Karpas-422 (cell line): ENCODE measurements at regions not wholly inside any gene's neighbourhood (a gene's known extent, or its start where the extent isn't known, plus 50 kb on each side); places are given as distances from the start of the nearest gene placed in this dataset.

Source experiments
- DNase-seq: peaks from one replicate; pipeline ENCODE4 v3.0.0-alpha.2; 2015
- H2AFZ ChIP-seq: fragments of 200-600 bp; sonication (generic); 2 replicates; pipeline ENCODE4 v1.6.1; 2014; ENCODE audit warnings: antibody characterized with exemption, low read length, mixed read lengths
- H3K27ac ChIP-seq: fragments of 200-600 bp; sonication (generic); 2 replicates; pipeline ENCODE4 v1.5.1; 2014; ENCODE audit warnings: mild to moderate bottlenecking, low read length, moderate library complexity
- H3K27me3 ChIP-seq: fragments of 200-600 bp; sonication (generic); 2 replicates; pipeline ENCODE4 v1.6.1; 2014; ENCODE audit warnings: low read length, mixed read lengths
- H3K36me3 ChIP-seq: fragments of 200-600 bp; sonication (generic); 2 replicates; pipeline ENCODE4 v1.6.1; 2014; ENCODE audit warnings: low read length, mixed read lengths; ENCODE audit not compliant: insufficient read depth
- H3K4me1 ChIP-seq: fragments of 200-600 bp; sonication (generic); 2 replicates; pipeline ENCODE4 v1.6.1; 2014; ENCODE audit warnings: mild to moderate bottlenecking, low read length, mixed read lengths
- H3K4me2 ChIP-seq: fragments of 200-600 bp; sonication (generic); 2 replicates; pipeline ENCODE4 v1.6.1; 2014; ENCODE audit warnings: low read length, low read depth, mild to moderate bottlenecking; ENCODE audit not compliant: poor library complexity, severe bottlenecking
- H3K4me3 ChIP-seq: fragments of 200-600 bp; sonication (generic); 2 replicates; pipeline ENCODE4 v1.5.1; 2014; ENCODE audit warnings: mild to moderate bottlenecking, antibody characterized with exemption, low read length, mixed read lengths
- H3K79me2 ChIP-seq: fragments of 200-600 bp; sonication (generic); 2 replicates; pipeline ENCODE4 v1.6.1; 2014; ENCODE audit warnings: mild to moderate bottlenecking, low read length, mixed read lengths
- H3K9ac ChIP-seq: fragments of 200-600 bp; sonication (generic); 2 replicates; pipeline ENCODE4 v1.6.0; 2014; ENCODE audit warnings: low read length
- H3K9me2 ChIP-seq: fragments of 200-600 bp; sonication (generic), shearing (Covaris generic); replicated peaks from 2 replicates; pipeline ENCODE4 v1.6.0; 2014; ENCODE audit warnings: mild to moderate bottlenecking, low read length, moderate library complexity; ENCODE audit not compliant: insufficient read depth
- H3K9me3 ChIP-seq: fragments of 300-700, 200-600 bp; sonication (generic); 2 replicates; pipeline ENCODE4 v1.6.1; 2014; ENCODE audit warnings: low read length, mixed read lengths
- H4K20me1 ChIP-seq: fragments of 200-600 bp; sonication (generic); 2 replicates; pipeline ENCODE4 v1.6.1; 2014; ENCODE audit warnings: mild to moderate bottlenecking, antibody characterized with exemption, low read length, low read depth; ENCODE audit not compliant: insufficient read depth

DNA sequence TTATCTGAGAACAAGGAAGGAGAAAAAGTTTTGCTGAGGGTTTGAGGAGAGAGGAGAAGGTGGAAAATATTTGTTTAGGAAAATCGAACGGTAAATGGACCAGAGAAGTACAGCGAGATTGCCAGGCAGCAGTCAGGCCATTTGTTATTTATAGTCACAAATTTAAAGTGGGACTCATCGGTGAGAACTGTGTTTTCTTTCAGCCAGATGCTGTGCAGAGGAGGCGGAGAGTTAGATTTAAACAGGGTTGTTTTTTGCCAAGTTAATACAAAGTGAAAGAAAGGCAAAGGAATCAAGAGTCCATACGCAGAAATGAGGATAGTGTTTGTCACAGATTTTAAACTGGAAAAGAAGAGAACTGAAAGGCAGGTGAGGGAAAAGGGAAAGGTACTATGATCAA lies 200.6 kb upstream of the CNOT2 start:
- Histone ChIP-seq H3K79me2 (no peaks in the 10 kb centered on the region), H3K9ac (no peak overlapping the region), H3K27ac (no peak overlapping the region), H3K9me3 (no peaks in the 10 kb centered on the region), H4K20me1 (no peaks in the 10 kb centered on the region), H3K4me2 (no peak overlapping the region), H3K36me3 (no peaks in the 10 kb centered on the region), H2AFZ (no peak overlapping the region), H3K4me3 (no peak overlapping the region), H3K9me2 (no peaks in the 10 kb centered on the region), H3K4me1 (peaks cover 4% of the 10 kb centered on the region), H3K27me3 (no peaks in the 10 kb centered on the region)
- no peak for DNase-seq

DNA sequence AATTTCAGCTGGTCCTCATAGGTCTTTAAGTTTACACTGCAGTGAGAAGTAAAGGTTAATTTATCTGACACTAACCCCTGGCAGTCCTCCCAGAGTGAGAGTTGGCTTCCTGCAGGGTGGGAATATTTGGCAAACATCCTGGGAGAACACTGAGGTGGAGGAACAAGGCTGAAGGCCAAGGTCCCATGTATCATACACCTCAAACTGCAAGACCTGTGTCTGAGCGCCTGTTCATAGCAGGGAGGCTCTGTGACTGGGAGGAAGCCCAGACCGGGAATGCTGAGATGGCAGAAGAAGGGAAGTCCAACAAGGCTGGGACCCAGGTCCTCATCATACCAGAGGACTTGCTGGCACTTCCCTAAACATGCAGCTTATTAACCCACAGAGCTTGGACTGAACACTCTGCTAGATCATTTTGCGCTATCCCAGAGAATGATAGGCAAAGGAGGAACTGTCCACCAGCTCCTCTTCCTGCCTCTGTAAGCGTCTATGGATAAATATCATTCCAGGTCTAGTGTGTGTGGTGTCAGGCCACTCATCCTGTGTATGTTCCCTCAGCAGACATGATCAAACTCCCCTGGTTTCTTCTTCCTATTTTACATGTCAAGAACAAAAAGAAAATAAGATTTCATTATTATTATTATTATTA lies 199.6 kb upstream of the CNOT2 start:
- Histone ChIP-seq H3K9me3 (no peaks in the 10 kb centered on the region), H3K4me1 (peaks cover 7% of the 10 kb centered on the region), H3K9ac (no peak overlapping the region), H2AFZ (0 out of 2 replicates have a peak overlapping the region, but pooled peaks have one; percentile 30), H3K27ac (no peak overlapping the region), H3K4me3 (no peak overlapping the region), H4K20me1 (no peaks in the 10 kb centered on the region), H3K4me2 (no peak overlapping the region), H3K36me3 (no peaks in the 10 kb centered on the region), H3K9me2 (no peaks in the 10 kb centered on the region), H3K79me2 (no peaks in the 10 kb centered on the region), H3K27me3 (no peaks in the 10 kb centered on the region)
- DNase-seq = no peak

GRCh38 chr12:70044167-70044566 lies 199.1 kb upstream of the CNOT2 start:
- Histone ChIP-seq H3K27me3 (no peaks in the 10 kb centered on the region), H3K4me2 (no peak overlapping the region), H3K4me1 (peaks cover 13% of the 10 kb centered on the region), H2AFZ (no peak overlapping the region), H3K9ac (no peak overlapping the region), H3K27ac (no peak overlapping the region), H3K9me2 (no peaks in the 10 kb centered on the region), H3K79me2 (no peaks in the 10 kb centered on the region), H3K4me3 (no peak overlapping the region), H3K36me3 (no peaks in the 10 kb centered on the region), H4K20me1 (no peaks in the 10 kb centered on the region), H3K9me3 (no peaks in the 10 kb centered on the region)
- no peak for DNase-seq

GRCh38 chr12:70045036-70045435 lies 198.2 kb upstream of the CNOT2 start:
- H3K27ac ChIP-seq = no peak overlapping the region
- H3K27me3 ChIP-seq = no peaks in the 10 kb centered on the region
- no peak overlapping the region for H3K9ac ChIP-seq
- H2AFZ ChIP-seq = no peak overlapping the region
- H3K4me2 ChIP-seq = no peak overlapping the region
- peaks cover 22% of the 10 kb centered on the region for H3K4me1 ChIP-seq
- H3K36me3 ChIP-seq = no peaks in the 10 kb centered on the region
- H3K9me2 ChIP-seq = no peaks in the 10 kb centered on the region
- no peaks in the 10 kb centered on the region for H4K20me1 ChIP-seq
- no peaks in the 10 kb centered on the region for H3K79me2 ChIP-seq
- DNase-seq = no peak
- no peaks in the 10 kb centered on the region for H3K9me3 ChIP-seq
- no peak overlapping the region for H3K4me3 ChIP-seq

GRCh38 chr12:70045514-70045913 lies 197.7 kb upstream of the CNOT2 start:
- Histone ChIP-seq H3K27me3 (no peaks in the 10 kb centered on the region), H3K4me3 (no peak overlapping the region), H3K9me2 (no peaks in the 10 kb centered on the region), H3K9me3 (no peaks in the 10 kb centered on the region), H2AFZ (no peak overlapping the region), H4K20me1 (no peaks in the 10 kb centered on the region), H3K9ac (no peak overlapping the region), H3K36me3 (no peaks in the 10 kb centered on the region), H3K4me1 (peaks cover 26% of the 10 kb centered on the region), H3K79me2 (no peaks in the 10 kb centered on the region), H3K27ac (no peak overlapping the region), H3K4me2 (no peak overlapping the region)
- no peak for DNase-seq

DNA sequence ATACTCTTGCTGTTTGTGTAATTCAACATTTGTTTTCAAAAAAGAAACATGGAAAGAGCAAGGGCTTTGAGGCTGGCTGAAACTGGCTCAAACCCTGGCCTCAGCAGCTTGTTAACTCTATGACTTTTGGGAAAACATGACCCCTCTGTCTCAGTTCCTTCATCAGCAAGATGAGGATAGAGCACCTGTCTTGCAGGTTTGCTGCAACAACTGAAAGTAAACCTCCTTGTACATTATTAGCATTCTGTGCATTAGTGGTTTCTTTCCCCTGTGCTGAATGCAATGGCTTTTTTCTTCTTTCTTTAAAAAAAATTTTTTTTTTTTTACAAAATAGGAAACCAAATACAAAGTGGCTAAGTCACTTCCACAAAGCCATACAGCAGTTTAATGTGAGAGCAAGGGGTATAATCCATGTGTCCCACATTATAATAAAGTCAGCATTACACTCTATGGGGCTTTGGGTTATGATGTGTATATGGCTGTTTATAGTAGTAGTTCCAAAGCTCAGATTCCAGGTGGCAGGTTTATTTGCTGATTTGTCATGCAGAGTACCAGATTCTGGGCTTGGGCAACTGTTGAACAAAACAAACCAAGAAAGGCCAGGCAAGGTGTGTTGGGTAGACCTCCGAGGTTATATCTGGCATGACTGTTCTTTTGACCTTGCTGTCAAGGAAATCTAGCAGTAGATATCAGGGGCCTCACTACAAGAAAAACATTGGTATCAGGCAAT lies 194.5 kb upstream of the CNOT2 start:
- Histone ChIP-seq H3K9ac (no peak overlapping the region), H4K20me1 (no peaks in the 10 kb centered on the region), H3K79me2 (no peaks in the 10 kb centered on the region), H2AFZ (peak overlapping the region; percentile 37), H3K36me3 (no peaks in the 10 kb centered on the region), H3K27me3 (no peaks in the 10 kb centered on the region), H3K27ac (peak overlapping the region; percentile 87), H3K4me3 (no peak overlapping the region), H3K4me1 (peaks cover 38% of the 10 kb centered on the region), H3K9me2 (no peaks in the 10 kb centered on the region), H3K4me2 (peak overlapping the region; percentile 47), H3K9me3 (no peaks in the 10 kb centered on the region)
- no peak for DNase-seq

DNA sequence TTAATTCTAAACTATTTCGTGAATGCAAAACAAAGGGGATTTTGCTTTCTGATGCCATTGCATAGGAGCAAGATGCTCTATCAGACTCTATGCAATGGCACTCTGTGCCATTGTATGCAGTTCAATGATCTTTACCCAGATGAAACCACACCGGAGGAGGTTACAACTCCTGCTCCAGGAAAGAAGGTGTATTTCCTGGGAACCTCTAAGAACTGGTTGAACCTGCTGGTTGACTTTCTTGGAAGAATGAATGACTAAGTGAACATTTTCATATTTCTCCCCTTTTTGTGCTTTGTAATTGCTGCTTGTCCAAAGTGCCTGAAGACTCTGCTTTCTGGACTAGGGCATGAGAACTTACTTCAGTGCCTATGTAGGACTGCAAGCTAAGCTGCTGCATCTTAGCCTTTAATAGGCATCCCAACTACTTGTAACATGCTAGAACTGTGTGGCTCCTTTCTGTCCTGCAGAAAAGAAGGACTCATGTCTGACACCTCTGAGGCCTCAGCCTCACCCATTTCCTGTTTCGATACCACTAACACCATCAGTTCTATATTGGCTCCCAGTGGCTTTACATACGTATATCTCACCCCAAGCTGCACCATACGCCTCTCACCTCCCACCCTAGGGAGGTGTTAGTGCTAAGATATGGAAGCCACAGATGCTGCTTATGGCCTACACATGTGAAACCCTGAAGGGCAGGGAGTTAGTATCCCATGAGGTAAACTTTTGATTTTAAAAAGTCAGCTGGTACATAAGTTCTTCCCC lies 193.5 kb upstream of the CNOT2 start:
- H3K36me3 ChIP-seq = no peaks in the 10 kb centered on the region
- H3K9me2 ChIP-seq = no peaks in the 10 kb centered on the region
- H3K4me1 ChIP-seq = peaks cover 49% of the 10 kb centered on the region
- no peaks in the 10 kb centered on the region for H3K79me2 ChIP-seq
- peak overlapping the region; percentile 50 for H2AFZ ChIP-seq
- H3K4me2 ChIP-seq = peak overlapping the region; percentile 47
- no peaks in the 10 kb centered on the region for H3K27me3 ChIP-seq
- H3K9ac ChIP-seq = peak overlapping the region; percentile 49
- H3K4me3 ChIP-seq = 0 out of 2 replicates have a peak overlapping the region, but pooled peaks have one; percentile 4
- H3K9me3 ChIP-seq = no peaks in the 10 kb centered on the region
- peak overlapping the region; percentile 87 for H3K27ac ChIP-seq
- DNase-seq = peak; percentile 88
- H4K20me1 ChIP-seq = no peaks in the 10 kb centered on the region

DNA sequence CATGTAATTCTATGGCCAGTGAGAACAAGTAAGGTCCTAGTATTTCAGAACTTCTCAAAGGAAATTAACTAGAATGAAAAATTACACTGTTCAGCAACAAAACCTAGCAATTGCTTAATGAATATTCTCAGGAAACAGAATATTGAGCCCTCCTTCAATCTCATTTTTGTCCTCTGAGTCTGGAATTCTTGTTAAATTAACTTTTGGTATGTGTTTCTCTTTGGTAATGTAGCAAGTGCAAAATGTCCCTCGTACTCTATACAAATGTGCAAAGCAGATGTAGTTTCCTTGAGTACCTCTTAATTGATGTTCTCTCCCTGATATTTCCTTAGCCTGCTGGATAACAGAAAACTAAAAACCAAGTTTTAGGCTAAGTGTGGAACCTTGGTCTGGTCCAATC lies 190.8 kb upstream of the CNOT2 start:
- Histone ChIP-seq H3K9me2 (no peaks in the 10 kb centered on the region; the same call in 1 of the 2 replicates), H3K4me2 (no peak overlapping the region), H3K79me2 (no peaks in the 10 kb centered on the region), H3K4me1 (peaks cover 52% of the 10 kb centered on the region), H3K4me3 (no peak overlapping the region), H2AFZ (no peak overlapping the region), H3K36me3 (no peaks in the 10 kb centered on the region), H4K20me1 (no peaks in the 10 kb centered on the region), H3K27me3 (no peaks in the 10 kb centered on the region), H3K9ac (no peak overlapping the region), H3K9me3 (no peaks in the 10 kb centered on the region), H3K27ac (no peak overlapping the region)
- DNase-seq = no peak
